ENCODE measurements at regions not wholly inside any gene's neighbourhood (a gene's known extent, or its start where the extent isn't known, plus 50 kb on each side); places are given as distances from the start of the nearest gene placed in this dataset.
"Not testable (repeated sequence)": the region's sequence is repeated elsewhere in the genome, so short reads cannot be mapped to it uniquely, and the experiment has no call there.

- peak in 1 of 2 donors; percentile 37 for DNase-seq (ENCODE audit: low read depth in 2 of 2)
- no peak overlapping the region for H3K4me3 ChIP-seq (replicated peaks in 1 of 2; ENCODE audit: low read depth in 2 of 2, low read length in 2 of 2)
- TF ChIP-seq CTCF (IDR thresholded peaks at IDR 0.05; ENCODE audit: low read depth, low read length) = no peak
Observed at GRCh38 chr11:96481771-96482170, 92.0 kb downstream of the JRKL start.

GRCh38 chr11:96482193-96482592 lies 92.4 kb downstream of the JRKL start:
- no peak overlapping the region for H3K4me3 ChIP-seq (replicated peaks in 1 of 2; ENCODE audit: low read depth in 2 of 2, low read length in 2 of 2)
- DNase-seq (ENCODE audit: low read depth in 2 of 2) = no peak
- no peak for TF ChIP-seq CTCF (IDR thresholded peaks at IDR 0.05; ENCODE audit: low read depth, low read length)

- no peak for TF ChIP-seq CTCF (IDR thresholded peaks at IDR 0.05; ENCODE audit: low read depth, low read length)
- no peak overlapping the region for H3K4me3 ChIP-seq (replicated peaks in 1 of 2; ENCODE audit: low read depth in 2 of 2, low read length in 2 of 2)
- no peak for DNase-seq (ENCODE audit: low read depth in 2 of 2)
Observed at GRCh38 chr11:96483374-96483955, 93.7 kb downstream of the JRKL start.

GRCh38 chr11:96484361-96484760 lies 94.5 kb downstream of the JRKL start:
- no peak overlapping the region for H3K4me3 ChIP-seq (replicated peaks in 1 of 2; ENCODE audit: low read depth in 2 of 2, low read length in 2 of 2)
- TF ChIP-seq CTCF (IDR thresholded peaks at IDR 0.05; ENCODE audit: low read depth, low read length) = no peak
- no peak for DNase-seq (ENCODE audit: low read depth in 2 of 2)

GRCh38 chr11:96486890-96487611 lies 97.2 kb downstream of the JRKL start:
- peak; percentile 27 to 31 for DNase-seq (ENCODE audit: low read depth in 2 of 2)
- H3K4me3 ChIP-seq (replicated peaks in 1 of 2; ENCODE audit: low read depth in 2 of 2, low read length in 2 of 2) = no peak overlapping the region
- TF ChIP-seq CTCF (IDR thresholded peaks at IDR 0.05; ENCODE audit: low read depth, low read length) = no peak

GRCh38 chr11:96488911-96489310 lies 99.1 kb downstream of the JRKL start:
- not testable (repeated sequence) for H3K4me3 ChIP-seq (replicated peaks in 1 of 2; ENCODE audit: low read depth in 2 of 2, low read length in 2 of 2); DNase-seq (ENCODE audit: low read depth in 2 of 2)

- TF ChIP-seq CTCF (IDR thresholded peaks at IDR 0.05; ENCODE audit: low read depth, low read length) = no peak
- DNase-seq (ENCODE audit: low read depth in 2 of 2) = no peak
- no peak overlapping the region for H3K4me3 ChIP-seq (replicated peaks in 1 of 2; ENCODE audit: low read depth in 2 of 2, low read length in 2 of 2)
Observed at GRCh38 chr11:96500440-96500839, 110.6 kb downstream of the JRKL start.
